T-helper 9 cell (primary cell): ENCODE measurements at regions not wholly inside any gene's neighbourhood (a gene's known extent, or its start where the extent isn't known, plus 50 kb on each side); places are given as distances from the start of the nearest gene placed in this dataset.

ENCODE experiments used
- DNase-seq: peaks from one replicate; pipeline ENCODE4 v3.0.0-alpha.2; 2020

DNA sequence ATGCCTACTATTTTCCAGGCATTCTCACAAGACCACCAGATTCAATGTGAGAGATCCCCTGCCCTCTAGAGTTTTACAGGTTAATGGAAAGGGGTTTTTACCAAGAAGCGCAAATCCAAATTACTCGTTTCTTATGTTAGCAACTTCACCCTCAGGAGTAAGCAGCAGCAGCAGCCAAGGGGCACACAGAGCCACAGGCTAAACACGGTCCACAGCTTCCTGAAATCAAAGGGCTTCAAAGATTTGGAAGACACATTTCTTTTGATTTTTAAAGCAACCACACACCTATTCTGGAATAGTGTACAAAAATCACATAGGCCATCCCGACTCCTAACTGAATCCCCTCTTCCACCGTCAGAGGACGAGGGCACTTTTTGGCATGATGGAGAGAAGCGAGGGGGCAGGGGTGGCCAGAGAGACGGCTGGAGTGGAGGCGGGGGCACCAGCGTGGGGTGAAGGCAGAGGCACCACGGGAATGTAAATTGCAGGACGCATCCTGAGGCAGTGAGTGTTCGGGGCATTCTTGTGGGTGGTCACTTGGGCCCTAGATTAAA is 107.0 kb downstream of the ARF6 start:
- no peak for DNase-seq

DNA sequence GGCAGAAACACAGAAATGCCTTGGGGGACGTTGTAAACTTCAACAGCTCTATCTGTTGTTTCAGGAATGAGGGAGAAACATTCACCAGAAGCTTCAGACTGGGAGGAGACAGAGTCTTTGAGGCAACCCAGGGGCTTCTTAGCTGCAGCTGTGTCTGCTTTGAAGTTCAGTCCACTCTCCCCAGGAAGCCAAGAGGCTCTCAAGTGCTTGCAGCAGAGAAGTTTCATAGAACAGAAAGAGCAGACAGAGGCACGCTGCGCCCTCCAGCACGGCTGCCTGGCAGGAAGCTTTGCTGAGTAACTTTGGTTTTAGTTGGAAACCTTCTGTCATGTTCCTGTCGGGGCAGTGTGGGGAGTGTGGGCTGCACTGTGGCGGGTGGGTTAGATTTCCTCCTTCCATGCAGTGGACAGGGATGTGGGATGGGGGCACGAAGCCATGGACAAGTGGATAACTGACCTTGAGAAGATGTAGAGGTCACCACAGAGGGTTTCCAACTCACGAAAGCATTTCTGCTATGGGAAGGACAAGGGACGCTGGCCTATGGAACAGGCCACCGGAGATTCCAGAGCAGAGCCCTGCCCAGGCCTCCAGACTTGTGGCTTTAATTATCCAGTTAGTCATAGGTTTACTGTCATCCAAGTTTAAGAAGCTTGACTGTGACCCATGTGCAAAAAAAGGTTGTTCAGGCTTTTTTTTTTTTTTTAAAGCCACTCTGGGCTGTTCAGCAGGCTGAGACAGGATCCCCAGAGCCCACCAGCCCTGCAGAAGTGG is 107.7 kb downstream of the ARF6 start:
- DNase-seq, result peak; percentile 59

DNA sequence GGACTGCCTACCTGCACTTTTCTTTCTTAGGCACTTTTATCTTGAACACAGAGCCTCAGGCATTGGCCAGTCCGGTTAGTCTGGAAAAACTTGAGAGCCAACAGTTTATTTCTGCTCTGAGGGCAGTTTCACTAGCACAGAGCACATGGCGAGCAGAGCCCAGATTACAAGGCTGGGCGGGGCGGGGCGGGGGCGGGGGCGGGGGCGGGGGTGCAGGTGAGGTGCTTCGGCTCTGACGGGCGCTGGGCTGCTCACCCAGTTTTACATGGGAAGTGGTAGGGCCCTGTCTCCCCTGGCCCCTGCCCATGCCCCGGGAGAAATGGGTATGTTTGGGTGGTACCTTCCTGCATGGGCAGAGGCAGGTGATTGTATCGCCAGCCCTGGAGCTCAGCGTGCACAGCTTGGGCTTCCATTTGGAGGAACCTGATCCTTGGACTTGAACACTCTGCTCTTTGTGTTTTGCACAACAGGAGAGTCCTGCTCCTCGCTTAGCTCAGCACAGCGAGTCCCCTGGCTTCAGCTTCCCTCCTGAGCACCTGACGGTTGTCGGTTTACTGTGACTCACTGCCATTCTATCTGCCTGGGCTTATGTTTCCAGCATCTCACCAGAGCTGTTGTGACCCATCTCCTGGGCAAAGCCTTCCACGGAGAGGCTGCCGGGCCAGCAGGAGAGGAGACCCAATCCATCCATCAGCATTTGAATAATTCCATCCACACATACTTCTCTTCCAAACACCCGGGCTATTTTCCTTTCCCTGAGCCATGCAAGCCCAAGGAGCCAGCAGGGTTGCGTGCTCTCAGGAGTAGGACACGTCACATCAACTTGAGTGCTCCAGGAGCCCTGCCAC is 108.5 kb downstream of the ARF6 start:
- DNase-seq, result peak; percentile 53

DNA sequence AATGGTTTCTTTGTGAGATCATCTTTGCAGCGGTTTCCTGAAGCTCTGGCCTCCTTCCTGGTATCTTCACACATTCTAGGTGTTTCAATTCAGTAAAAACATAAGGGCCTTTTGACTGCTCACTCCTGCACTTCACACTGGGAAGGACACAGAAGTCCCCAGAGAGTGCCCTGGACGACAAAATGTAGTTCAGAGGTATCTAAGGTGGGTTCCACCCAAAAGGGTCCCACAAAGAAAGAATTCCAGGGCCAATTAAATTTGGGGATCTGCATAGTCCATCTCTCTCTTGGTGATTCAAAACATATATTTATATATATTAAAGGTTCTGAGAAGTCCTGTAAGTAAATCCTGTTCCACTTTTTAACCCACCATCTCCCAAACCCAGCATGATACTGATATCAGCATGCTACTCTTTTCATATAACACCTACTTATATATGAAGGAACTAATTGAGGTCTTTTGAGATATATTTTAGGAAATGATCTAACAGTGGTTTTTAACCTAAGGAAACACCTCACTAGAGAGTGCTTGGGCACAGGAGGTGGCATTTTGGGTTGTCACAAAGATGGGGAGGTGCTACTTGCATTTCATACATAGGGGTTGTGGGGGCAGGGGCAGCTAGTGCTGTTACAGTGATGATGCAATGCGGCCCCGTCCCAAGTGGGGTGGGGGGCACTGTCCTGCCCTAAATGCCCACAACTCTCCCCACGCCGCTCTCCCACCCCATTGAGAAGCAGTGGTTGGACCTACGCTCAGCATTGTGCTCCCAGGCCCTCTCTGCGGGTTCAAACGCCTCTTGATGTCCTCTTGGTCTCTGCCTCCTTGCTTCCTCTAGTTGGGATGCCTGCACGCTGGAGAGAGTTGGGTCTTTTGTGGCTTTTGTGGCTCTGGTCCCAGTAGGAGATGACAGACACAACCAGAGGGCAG is 109.4 kb downstream of the ARF6 start:
- peak; percentile 49 for DNase-seq

DNA sequence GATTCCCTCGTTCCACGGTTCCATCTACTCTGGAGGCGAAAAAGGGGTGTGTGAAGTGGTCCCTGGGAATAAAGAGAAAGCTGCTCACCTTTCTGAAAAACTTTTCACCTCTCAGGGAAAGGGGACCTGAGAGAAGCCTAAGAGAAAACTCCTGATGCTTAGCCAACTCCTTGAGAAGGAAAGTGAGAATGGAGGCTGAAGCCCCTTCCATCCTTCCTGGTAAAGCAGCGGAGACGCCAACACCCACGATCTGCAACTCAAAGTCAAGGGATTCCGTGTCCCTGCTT is 110.0 kb downstream of the ARF6 start:
- DNase-seq, result no peak

DNA sequence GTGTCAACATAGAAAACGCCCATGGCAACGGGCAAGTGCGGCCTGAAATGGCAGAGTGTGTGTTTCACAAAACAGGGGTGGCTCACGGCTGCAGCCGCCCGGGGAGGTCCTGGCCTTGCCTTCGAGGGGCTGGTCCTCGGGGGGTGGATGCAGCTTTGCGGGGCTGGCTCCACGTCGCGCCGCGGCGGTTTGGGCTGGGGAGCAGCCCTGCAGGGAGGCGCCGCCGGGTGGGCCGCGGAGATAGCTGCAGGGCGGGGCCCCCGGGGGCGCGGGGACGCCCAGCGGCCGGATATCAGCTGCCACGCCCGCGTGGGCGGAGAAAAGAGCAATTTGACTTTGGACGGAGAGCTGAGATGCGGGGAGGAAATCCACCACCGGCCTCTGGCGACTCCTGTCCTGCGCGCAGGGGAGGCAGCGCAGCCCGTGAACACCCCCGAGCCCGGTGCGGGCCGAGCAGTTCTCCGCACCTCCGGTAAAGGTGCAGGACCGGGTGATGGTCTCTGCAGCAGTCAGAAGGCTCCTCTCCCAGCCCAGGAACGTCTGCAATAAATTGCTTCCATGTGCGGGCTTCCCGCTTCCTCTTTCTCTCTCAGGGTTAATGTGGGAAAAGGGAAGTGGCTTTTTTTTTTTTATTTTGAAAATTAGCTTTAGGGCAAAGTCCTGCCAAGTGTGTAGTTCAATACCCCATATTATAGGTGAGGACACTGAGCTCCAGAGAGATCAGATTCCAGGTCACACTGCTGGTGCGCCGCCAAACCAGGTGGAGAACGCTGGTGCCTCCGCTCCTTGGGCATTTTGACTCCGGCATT is 110.5 kb downstream of the ARF6 start:
- DNase-seq, result peak; percentile 61

DNA sequence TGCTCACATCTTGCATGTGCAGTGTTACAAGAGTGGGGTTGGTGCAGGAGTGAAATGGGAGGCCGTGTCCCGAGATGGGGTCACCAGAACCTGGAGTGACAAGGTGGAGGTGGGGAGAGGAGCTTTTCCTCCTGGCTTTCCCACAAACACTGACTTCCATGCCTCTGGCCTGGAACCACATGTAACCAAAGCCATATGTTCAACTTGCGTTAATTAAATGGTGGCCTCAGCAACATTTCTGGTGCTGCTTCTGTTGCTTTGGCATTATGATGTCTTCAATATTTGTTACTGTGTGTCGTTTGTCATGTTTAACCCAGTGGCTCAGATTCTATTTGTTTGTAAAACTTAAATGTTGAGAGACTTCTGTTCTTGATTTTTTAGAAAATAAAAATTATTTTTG is 110.2 kb downstream of the VCPKMT start:
- DNase-seq, result no peak

DNA sequence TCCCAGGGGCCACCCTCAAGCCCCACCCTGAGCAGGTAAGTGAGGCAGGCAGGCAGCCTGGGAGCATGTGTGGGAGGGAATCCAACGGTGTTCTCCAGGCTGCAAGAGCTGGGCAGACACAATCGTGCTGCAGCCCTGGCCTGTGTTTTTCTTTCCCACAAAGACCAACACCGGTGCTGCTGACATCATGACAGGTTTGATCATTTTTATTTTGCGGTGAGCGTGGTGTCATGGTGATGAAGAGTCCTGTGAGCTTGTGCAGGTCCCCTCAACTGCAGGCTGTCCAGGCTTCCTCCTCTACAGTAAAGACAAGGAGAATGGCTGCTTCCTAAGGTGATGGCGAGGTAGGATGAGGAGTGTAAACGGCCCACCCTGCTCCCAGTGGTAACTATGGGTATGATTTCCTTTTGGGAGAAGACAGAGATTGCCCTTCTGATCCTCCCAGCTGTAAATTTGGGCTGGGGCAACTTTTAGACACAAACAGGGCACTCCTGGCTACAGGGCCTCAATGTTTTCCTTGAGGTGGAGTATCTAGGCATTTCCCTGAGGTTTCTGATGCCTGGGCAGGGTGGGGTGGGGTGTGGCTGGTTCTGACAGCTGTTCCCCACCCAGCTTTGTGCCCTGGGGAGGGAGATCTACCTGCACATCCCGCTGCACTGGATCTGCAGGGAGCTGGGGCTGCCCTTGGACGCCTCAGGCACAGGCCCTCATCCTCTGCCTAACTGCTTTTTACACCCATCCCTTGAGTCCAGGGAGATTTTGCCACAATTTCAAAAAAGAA is 109.1 kb downstream of the VCPKMT start:
- no peak for DNase-seq

DNA sequence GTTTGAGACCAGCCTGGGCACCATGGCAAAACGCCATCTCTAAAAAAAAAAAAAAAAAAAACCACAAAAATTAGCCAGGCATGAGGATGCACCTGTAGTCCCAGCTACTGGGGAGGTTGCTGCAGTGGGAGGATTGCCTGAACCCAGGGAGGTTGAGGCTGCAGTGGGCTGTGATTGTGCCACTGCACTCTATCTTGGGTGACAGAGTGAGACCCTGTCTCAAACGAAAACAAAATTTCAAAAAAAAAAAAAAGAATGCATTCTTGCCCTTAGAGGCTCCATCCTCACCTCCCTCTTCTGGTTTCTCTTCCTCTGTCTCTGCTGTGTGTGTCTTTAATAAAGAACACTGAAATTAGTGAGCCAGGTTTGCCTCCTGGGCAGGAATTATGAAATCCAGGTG is 107.8 kb downstream of the VCPKMT start:
- DNase-seq, result no peak

DNA sequence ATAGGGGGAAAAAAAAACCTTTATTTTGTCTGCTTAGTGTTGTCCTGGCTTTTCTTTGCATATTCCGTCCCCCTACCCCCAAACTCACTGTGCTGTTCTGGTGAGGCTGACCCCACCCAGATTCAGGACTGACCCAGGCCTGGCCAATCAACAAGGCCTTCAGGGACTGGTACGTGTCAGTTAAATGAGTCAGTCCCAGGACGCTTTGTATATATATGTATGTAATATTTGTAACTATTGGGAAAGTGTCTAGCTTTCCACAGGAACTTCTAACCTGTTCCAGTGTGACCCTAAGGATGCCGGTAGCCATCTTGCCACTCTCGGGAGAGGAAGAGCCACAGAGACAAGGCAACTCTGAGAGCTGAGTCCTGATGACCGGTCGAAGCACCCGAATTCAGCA is 107.4 kb downstream of the VCPKMT start:
- DNase-seq, result no peak

DNA sequence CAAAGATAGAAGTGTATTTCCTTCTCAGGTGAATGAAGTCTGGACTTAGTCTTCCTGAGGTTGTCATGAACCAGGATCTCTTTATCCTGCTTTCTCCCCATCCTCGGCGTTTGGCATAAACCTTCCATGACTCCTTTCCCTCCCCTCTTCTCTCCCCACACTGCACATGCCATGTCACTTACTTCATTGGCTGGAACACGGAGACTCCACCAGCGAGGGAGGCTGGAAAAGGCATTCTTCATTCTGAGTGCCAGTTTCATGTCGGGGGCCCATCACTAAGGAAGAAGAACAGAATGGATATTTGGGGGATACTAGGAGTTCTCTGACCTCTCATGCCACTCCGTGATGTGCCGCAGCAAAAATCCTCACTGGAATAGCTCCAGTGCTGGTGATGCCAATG is 105.6 kb downstream of the VCPKMT start:
- DNase-seq, result no peak

DNA sequence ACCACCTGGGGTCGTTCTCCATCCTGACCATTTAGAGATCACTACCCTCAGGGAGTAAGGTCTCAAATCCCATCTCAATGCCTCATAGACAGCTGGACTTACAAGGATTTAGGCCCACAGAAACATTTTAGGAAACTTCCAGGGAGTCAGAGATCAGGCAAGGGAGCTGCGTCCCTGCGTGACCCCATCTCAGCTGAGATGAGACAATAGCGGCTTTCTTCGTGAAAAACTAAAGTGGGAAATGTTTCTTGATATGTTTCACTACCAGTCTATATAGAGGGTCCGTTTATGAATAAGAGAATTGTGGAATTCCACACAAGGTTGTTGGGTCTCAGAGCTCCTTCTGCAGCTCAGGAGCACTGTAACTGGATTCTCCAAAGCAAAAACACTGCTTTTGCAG is 105.1 kb downstream of the VCPKMT start:
- no peak for DNase-seq

DNA sequence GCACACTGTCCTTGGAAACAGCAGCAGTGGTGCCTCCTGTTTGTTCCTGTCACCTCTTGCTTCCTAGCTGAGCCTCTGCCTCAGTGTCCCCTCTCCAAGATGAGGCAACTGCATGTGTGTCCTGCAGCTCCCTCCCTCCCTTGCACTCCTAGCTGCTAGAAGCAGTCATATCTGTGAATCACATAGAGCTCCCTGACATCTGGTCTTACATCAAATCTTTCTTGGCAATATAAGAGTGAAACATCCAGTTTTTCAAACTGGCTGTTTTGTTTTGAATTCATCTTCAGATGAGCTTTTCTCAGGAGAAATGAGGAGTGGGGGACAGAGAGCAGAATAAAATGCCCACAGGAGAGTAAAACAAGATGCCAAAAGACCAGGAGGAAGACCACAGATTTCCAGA is 103.7 kb downstream of the VCPKMT start:
- no peak for DNase-seq

DNA sequence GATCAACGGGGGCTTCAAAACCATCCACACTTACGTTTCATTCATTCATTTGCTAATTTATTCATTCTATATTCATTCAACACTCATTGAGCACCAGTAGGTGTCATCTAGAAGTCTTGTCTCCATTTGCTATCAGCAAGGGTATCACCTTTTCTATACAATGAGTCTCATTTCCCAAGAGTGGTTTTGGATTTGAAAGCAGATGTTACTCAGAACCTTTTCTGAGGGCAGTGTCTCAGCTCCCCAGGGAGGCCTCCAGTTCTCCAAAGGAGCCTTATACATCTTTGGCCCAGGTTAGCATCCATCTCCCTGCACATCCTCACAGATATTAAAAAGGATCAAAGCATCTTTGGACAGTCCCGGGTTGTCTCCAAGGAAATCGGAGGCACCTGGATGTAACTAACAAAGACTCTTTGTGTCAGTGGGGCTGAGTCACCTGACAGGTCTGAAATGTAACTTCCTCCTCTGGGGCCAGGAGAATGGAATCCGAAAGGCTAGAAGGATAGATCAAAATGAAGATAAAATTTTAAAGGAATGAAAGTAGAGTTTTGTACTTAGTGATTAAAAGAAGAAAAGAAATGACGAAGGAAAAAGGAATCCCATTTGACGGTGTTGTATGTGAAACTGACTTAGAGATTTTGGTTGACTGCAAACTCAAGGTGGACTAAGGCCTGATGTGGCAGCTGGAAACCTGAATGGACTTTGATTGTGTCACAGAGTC is 103.0 kb downstream of the VCPKMT start:
- no peak for DNase-seq

DNA sequence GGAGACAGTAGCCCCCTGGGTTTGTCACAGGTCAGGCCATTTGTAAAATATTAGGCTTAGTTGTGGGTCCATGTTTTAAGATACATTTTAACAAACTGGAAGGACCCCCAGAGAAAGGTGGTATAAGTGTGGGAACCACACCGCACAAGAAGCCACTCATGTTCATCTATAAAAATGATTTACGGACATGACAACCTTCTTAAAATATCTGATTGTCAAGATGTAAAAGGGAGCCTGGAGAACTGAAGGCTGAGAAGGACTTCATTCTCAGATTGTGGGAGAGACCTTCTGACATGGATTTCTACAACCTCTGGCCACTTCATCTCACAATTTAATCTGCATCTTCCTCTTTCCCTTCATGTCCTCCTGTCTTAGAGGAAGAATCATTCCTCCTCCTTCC is 102.4 kb downstream of the VCPKMT start:
- no peak for DNase-seq

DNA sequence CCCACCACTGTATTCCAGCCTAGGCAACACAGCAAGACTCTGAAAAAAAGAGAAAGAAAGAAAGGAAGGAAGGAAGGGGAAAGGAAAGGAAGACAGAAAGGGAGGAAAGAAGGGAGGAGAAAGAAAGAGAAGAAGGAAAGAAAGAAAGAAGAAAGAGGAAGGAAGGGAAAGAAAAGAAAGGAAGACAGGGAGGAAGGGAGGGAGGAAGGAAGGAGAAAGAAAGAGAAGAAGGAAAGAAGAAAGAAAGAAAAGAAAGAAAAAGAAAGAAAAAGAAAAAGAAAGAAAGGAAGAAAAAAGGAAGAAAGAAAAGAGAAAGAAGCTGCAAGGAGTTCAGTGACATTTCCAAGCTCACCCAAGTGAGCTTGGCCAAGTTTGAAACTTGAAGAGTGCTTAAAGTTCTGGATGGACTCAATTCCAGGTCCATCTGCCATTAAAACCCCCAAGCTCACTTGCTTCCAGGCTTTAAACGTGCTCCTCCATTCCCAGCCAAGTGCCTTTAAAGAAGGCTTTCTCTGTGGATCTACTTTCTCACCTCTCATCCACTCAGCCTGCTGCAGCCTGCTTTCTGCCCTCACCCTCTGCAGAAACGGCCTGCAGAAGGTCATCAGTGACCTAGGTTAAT is 101.5 kb downstream of the VCPKMT start:
- DNase-seq, result no peak

DNA sequence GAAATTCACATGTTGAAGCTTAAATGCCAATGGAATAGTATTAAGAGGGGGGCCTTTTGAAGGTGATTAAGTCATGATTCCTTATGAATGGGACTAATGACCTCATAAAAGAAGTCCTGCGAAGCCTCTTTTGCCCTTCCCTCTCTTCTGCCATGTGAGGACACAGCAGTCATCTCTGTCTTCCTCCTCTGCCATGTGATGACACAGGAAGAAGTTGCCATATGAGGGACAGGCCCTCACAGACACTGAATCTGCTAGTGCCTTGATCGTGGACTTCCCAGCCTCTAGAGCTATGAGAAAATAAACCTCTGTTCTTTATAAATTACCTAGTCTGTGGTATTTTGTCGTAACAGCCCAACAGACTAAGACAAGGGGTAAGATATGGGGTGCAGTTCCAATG is 100.7 kb downstream of the VCPKMT start:
- DNase-seq, result no peak

DNA sequence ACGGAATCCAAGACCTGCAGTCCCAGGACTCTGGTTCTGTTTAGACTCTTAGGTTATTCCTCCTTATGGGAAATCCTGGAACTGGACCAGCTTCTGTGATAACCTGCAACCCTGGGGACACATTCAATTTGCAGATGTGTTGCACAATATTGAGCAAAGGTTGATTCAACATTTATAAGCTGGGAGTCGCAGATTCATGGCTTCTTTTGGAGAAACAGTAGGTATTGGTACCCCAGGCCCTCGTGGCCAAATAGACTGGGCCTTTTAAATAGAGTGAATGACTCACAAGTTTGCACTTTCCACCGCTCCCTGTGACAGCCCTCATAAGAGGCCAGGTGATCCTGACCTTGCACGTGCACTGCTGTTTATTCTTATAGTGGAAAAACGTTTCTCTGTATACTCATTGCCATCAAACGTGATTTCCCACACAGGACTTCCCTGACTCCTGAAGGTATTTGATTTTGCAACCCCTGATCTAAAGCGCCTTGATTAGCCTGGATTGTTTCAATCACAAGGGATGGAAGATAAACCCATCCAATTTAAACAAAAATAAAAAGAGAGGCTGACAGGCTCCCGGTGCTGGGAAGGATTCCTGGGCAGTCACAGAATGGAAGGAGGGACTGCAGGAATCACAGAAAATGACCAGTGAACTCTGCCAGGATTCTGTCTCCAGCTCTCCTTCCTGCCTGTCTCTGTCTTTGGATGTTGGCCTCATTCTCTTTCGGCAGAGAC is 98.0 kb downstream of the VCPKMT start:
- no peak for DNase-seq

DNA sequence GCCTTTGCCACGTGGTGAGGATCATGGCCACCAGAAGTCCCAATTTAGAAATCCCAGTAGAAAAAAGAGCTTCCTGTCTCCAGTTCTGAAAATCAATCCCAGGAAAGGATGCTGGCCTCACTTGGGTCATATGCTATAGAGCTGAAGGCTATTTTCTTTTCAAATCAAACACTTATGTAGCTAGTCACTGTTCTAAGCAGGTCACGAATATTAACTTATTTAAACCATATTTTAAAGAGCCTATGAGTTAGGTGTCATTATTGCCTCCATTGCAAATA is 97.5 kb downstream of the VCPKMT start:
- no peak for DNase-seq

DNA sequence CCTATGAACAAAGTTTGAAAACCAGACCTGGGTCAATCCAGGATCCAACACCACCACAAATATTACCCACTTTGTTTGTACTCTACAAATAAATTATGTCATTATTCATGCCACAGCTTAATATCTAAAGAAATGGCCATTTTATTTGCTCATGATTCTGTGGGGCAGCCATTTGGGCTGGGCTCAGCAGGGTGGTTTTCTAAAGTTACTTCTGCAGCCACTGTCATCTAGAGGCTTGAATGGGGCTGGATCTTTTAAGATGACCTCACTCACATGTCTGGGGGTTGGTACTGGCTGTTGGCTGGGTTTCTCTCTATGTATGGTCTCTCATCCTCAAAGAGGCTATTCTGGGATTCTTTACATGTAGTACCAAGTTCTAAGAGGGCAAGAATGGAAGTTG is 96.2 kb downstream of the VCPKMT start:
- DNase-seq, result no peak
